Spleen (tissue), 7 donors: ENCODE measurements at regions not wholly inside any gene's neighbourhood (a gene's known extent, or its start where the extent isn't known, plus 50 kb on each side); places are given as distances from the start of the nearest gene placed in this dataset.

ENCODE experiments used
- CTCF ChIP-seq, 11 experiments: fragments of 200-600 bp in 7 of 11; fragments of 450-650 bp in 4 of 11; sonication (generic) in 4 of 11; IDR thresholded peaks in 8 of 11; conservative IDR thresholded peaks in 3 of 11; 1 replicate in 7 of 11; 2 replicates in 4 of 11; pipeline versions ENCODE4 v1.4.0 to v1.8.0; 2016 to 2021; ENCODE audit warnings: antibody characterized with exemption in 11 of 11, inconsistent platforms in 4 of 11, mild to moderate bottlenecking in 1 of 11
- POLR2A ChIP-seq, 3 donors: fragments of 450-650 bp; IDR thresholded peaks; one replicate each; pipeline ENCODE4 v1.5.1; 2017; ENCODE audit warnings: antibody characterized with exemption in 3 of 3, mild to moderate bottlenecking in 1 of 3
- donor health status: DM: no; HTN: no; CAD: no; lungs with moderate emphysema.
- donor health status: DM: no; HTN: no; CAD: no.
- donor health status: DM: no; HTN: no; CAD: no.

- TF ChIP-seq CTCF (IDR thresholded peaks at IDR 0.05 in 8 of 11, conservative IDR thresholded peaks at IDR 0.05 in 3 of 11) (no peak), POLR2A (IDR thresholded peaks at IDR 0.05) (no peak)
Observed at GRCh38 chr3:110323349-110323748, 748.3 kb upstream of the NECTIN3 start.
